CD4-positive, alpha-beta T cell (primary cell): ENCODE measurements at regions not wholly inside any gene's neighbourhood (a gene's known extent, or its start where the extent isn't known, plus 50 kb on each side); places are given as distances from the start of the nearest gene placed in this dataset.

Experiments used
- ATAC-seq: fragments of 200-7000 bp; cut with Tn5 transposase; one replicate; pipeline ENCODE4 v1.10.0; 2022; ENCODE audit warnings: mild to moderate bottlenecking; ENCODE audit not compliant: poor library complexity
- CTCF ChIA-PET: fragments of 350-600 bp; sonication (Branson Sonifier 250); formaldehyde crosslinking; loops from one replicate; lab custom pipeline; 2021; ENCODE audit warnings: antibody characterized with exemption, inconsistent platforms; lab: Charles Lee
- POLR2A ChIA-PET: fragments of 350-600 bp; sonication (Branson Sonifier 250); formaldehyde crosslinking; loops from one replicate; lab custom pipeline; 2021; ENCODE audit warnings: antibody characterized with exemption, inconsistent platforms; lab: Charles Lee
- DNase-seq, 14 experiments: peaks; one replicate each; pipeline ENCODE4 v3.0.0-alpha.2; 2013 to 2020; ENCODE audit warnings: mixed read lengths in 2 of 14
- H3K27ac ChIP-seq, 2 donors: one replicate each; pipeline versions ENCODE4 v1.5.1 to v1.7.0; 2013; ENCODE audit warnings: low read length in 2 of 2, low read depth in 1 of 2, mild to moderate bottlenecking in 1 of 2
- H3K27me3 ChIP-seq, 2 experiments: 1 replicate in 1 of 2; 2 replicates in 1 of 2; pipeline versions ENCODE4 v1.6.1 to v1.7.0; 2013; ENCODE audit warnings: low read length in 2 of 2, control low read depth in 1 of 2, mild to moderate bottlenecking in 1 of 2, moderate library complexity in 1 of 2; ENCODE audit not compliant: insufficient read depth in 2 of 2, control insufficient read depth in 1 of 2
- H3K36me3 ChIP-seq: one replicate; pipeline ENCODE4 v1.6.1; 2013; ENCODE audit warnings: low read length, control low read depth; ENCODE audit not compliant: insufficient read depth
- H3K4me1 ChIP-seq: one replicate; pipeline ENCODE4 v1.6.1; 2013; ENCODE audit warnings: low read length, control low read depth; ENCODE audit not compliant: insufficient read depth
- H3K4me3 ChIP-seq: one replicate; pipeline ENCODE4 v1.5.1; 2013; ENCODE audit warnings: mild to moderate bottlenecking, low read length, moderate library complexity
- H3K9me3 ChIP-seq, 2 experiments: 1 replicate in 1 of 2; 2 replicates in 1 of 2; pipeline versions ENCODE4 v1.6.1 to v1.7.0; 2013; ENCODE audit warnings: low read length in 2 of 2, mild to moderate bottlenecking in 2 of 2, control low read depth in 1 of 2, moderate library complexity in 1 of 2; ENCODE audit not compliant: control insufficient read depth in 1 of 2, insufficient read depth in 1 of 2
- H3K27ac Mint-ChIP-seq: one replicate; pipeline ENCODE4 v1.8.0; 2020; ENCODE audit warnings: mixed read lengths
- H3K27me3 Mint-ChIP-seq: one replicate; pipeline ENCODE4 v1.8.0; 2021; ENCODE audit warnings: mixed read lengths
- H3K36me3 Mint-ChIP-seq: one replicate; pipeline ENCODE4 v1.8.0; 2021; ENCODE audit warnings: low read depth, mixed read lengths
- H3K4me1 Mint-ChIP-seq: one replicate; pipeline ENCODE4 v1.8.0; 2021; ENCODE audit warnings: low read depth, mixed read lengths
- H3K4me3 Mint-ChIP-seq: one replicate; pipeline ENCODE4 v1.8.0; 2020; ENCODE audit warnings: mild to moderate bottlenecking, mixed read lengths
- H3K9me3 Mint-ChIP-seq: one replicate; pipeline ENCODE4 v1.8.0; 2020; ENCODE audit warnings: mixed read lengths
- intact Hi-C, 2 experiments: fragments of 100-400 bp; cut with DNase I in 1 of 2; cut with micrococcal nuclease in 1 of 2; formaldehyde crosslinking; loops; one replicate each; pipeline versions ENCODE4 v1.15.1 to v1.9.0; 2023 to 2025; cut with DNase I, micrococcal nuclease
- TF ChIP-seq, protein P1 (sequence below): fragments of 200-600 bp; IDR thresholded peaks from one replicate; pipeline ENCODE4 v1.8.0; 2022; ENCODE audit warnings: antibody characterized with exemption, mild to moderate bottlenecking

DNA sequence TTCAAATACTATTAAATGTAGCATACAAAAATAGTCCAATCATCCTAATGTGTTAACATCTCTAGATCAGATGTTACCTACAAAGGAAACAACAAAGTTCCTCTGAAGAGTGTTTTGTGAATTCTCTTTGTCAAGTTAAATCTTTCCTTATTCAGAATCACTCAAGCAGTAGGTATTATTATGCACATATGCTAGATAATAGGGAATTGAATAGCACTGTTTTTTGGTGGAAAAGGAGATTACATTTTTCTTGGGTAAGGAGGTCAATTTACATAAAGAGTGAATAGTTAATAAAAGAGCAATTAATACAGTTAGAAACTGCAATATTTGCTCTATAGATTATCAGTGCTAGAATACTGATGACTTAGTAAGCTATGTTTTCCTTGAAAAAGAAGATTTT lies 130.7 kb downstream of the BTC start:
- Mint-ChIP-seq H3K4me1 (no peaks in the 10 kb centered on the region), H3K36me3 (no peaks in the 10 kb centered on the region), H3K27ac (no peak overlapping the region), H3K4me3 (no peak overlapping the region), H3K27me3 (no peaks in the 10 kb centered on the region), H3K9me3 (no peaks in the 10 kb centered on the region)
- Histone ChIP-seq H3K27ac (no peak overlapping the region), H3K27me3 (no peaks in the 10 kb centered on the region), H3K9me3 (no peaks in the 10 kb centered on the region), H3K4me3 (no peak overlapping the region), H3K36me3 (no peaks in the 10 kb centered on the region), H3K4me1 (no peaks in the 10 kb centered on the region)
- ChIA-PET POLR2A (no interaction called here), CTCF (interaction anchor here (1.0 kb wide), 1 partner anchor 9 kb away, joined by 4 read pairs; no protein-coding TSS in a partner anchor)
- no peak for DNase-seq
- intact Hi-C loops = no loop called here
- TF ChIP-seq, protein P1, sequence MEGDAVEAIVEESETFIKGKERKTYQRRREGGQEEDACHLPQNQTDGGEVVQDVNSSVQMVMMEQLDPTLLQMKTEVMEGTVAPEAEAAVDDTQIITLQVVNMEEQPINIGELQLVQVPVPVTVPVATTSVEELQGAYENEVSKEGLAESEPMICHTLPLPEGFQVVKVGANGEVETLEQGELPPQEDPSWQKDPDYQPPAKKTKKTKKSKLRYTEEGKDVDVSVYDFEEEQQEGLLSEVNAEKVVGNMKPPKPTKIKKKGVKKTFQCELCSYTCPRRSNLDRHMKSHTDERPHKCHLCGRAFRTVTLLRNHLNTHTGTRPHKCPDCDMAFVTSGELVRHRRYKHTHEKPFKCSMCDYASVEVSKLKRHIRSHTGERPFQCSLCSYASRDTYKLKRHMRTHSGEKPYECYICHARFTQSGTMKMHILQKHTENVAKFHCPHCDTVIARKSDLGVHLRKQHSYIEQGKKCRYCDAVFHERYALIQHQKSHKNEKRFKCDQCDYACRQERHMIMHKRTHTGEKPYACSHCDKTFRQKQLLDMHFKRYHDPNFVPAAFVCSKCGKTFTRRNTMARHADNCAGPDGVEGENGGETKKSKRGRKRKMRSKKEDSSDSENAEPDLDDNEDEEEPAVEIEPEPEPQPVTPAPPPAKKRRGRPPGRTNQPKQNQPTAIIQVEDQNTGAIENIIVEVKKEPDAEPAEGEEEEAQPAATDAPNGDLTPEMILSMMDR = no peak
- no peak for ATAC-seq

DNA sequence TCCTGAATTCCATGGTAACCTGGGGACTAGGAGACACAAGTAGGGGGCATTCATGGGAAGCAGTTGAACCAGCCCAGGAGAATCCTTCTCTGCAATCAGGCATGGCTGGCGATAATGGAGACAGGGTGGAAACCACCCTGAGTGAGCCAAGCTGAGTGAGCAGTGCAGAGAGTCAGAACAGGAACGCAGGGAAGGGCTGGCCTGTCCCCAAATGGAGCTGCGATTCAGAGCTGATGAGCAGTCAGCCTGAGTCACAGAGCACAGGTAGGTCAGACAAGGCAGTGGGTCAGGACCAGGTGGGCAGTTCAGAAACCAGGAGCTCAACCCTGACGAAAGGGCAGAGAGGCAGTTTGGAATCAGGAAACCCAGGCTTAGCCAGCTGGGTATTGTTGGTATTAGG lies 129.0 kb downstream of the BTC start:
- no peak for ATAC-seq
- Histone ChIP-seq H3K36me3 (no peaks in the 10 kb centered on the region), H3K27ac (no peak overlapping the region), H3K9me3 (no peaks in the 10 kb centered on the region), H3K4me3 (no peak overlapping the region), H3K4me1 (no peaks in the 10 kb centered on the region), H3K27me3 (no peaks in the 10 kb centered on the region)
- H3K27ac Mint-ChIP-seq = no peak overlapping the region
- H3K36me3 Mint-ChIP-seq = no peaks in the 10 kb centered on the region
- TF ChIP-seq, protein P1 = no peak
- intact Hi-C loops = no loop called here
- CTCF ChIA-PET = interaction anchor here (1.3 to 1.9 kb wide), 2 partner anchors 9 to 10 kb away, joined by 3 to 4 read pairs; no protein-coding TSS in a partner anchor
- no peaks in the 10 kb centered on the region for H3K4me1 Mint-ChIP-seq
- DNase-seq = peak in 1 of 14 experiments; percentile 8
- POLR2A ChIA-PET = no interaction called here
- no peaks in the 10 kb centered on the region for H3K9me3 Mint-ChIP-seq
- H3K27me3 Mint-ChIP-seq = no peaks in the 10 kb centered on the region
- H3K4me3 Mint-ChIP-seq = no peak overlapping the region

DNA sequence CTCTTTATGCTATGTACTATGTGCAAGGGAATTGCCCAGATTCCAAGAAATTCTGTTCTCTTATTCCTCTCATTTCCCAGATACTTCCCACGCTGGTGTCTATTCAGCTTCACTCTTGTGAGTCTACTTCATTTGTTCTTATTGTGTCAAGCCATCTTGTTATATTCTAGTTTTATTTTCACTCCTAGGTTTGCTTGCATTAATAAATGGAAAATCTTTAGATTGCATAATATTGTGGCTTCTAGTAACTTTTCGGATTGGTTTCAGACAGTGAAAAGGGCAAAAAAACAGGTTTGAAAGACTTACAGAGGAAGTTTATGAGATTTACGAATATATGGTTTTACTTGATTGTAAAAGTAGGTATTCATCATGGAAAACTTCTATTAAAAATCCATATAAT lies 128.4 kb downstream of the BTC start:
- no peak overlapping the region for H3K27ac ChIP-seq
- H3K36me3 ChIP-seq = no peaks in the 10 kb centered on the region
- TF ChIP-seq, protein P1 = no peak
- DNase-seq (no peak), ATAC-seq (no peak)
- CTCF ChIA-PET = interaction anchor here (1.3 to 1.9 kb wide), 2 partner anchors 9 to 10 kb away, joined by 3 to 4 read pairs; no protein-coding TSS in a partner anchor
- Mint-ChIP-seq H3K4me3 (no peak overlapping the region), H3K27ac (no peak overlapping the region), H3K4me1 (no peaks in the 10 kb centered on the region), H3K9me3 (no peaks in the 10 kb centered on the region), H3K27me3 (no peaks in the 10 kb centered on the region), H3K36me3 (no peaks in the 10 kb centered on the region)
- intact Hi-C loops = no loop called here
- H3K27me3 ChIP-seq = no peaks in the 10 kb centered on the region
- H3K4me1 ChIP-seq = no peaks in the 10 kb centered on the region
- POLR2A ChIA-PET = no interaction called here
- H3K4me3 ChIP-seq = no peak overlapping the region
- no peaks in the 10 kb centered on the region for H3K9me3 ChIP-seq
